Upper lobe of right lung (tissue), 1 donor: ENCODE measurements at regions not wholly inside any gene's neighbourhood (a gene's known extent, or its start where the extent isn't known, plus 50 kb on each side); places are given as distances from the start of the nearest gene placed in this dataset.

Experiments used
- ATAC-seq: fragments of 200-7000 bp; cut with Tn5 transposase; one replicate; pipeline ENCODE4 v1.9.1; 2020; ENCODE audit warnings: mild to moderate bottlenecking, moderate library complexity
- DNase-seq: peaks from one replicate; pipeline ENCODE4 v3.0.0-alpha.2; 2020
- H3K27ac ChIP-seq: fragments of 200-600 bp; one replicate; pipeline ENCODE4 v1.8.0; 2022
- H3K27me3 ChIP-seq: fragments of 200-600 bp; one replicate; pipeline ENCODE4 v1.8.0; 2022; ENCODE audit warnings: mild to moderate bottlenecking
- H3K36me3 ChIP-seq: fragments of 200-600 bp; one replicate; pipeline ENCODE4 v1.8.0; 2022
- H3K4me1 ChIP-seq: fragments of 200-600 bp; one replicate; pipeline ENCODE4 v1.8.0; 2022
- H3K4me3 ChIP-seq: fragments of 200-600 bp; one replicate; pipeline ENCODE4 v1.8.0; 2022; ENCODE audit warnings: mild to moderate bottlenecking
- H3K9me3 ChIP-seq: fragments of 200-600 bp; one replicate; pipeline ENCODE4 v1.8.0; 2022
- CTCF ChIP-seq: fragments of 200-600 bp; IDR thresholded peaks from one replicate; pipeline ENCODE4 v1.8.0; 2022; ENCODE audit warnings: antibody characterized with exemption
- intact Hi-C: fragments of 100-400 bp; cut with DNase I; formaldehyde crosslinking; loops from one replicate; pipeline ENCODE4 v1.11.0; 2022
- donor health status: DM: no; HTN: yes; CAD: no; lungs with severe emphysema.

GRCh38 chr14:105903971-105904370, 377.6 kb downstream of the TMEM121 start:
- Histone ChIP-seq H3K27ac (no peak overlapping the region), H3K4me3 (no peak overlapping the region), H3K9me3 (no peaks in the 10 kb centered on the region), H3K27me3 (no peaks in the 10 kb centered on the region), H3K36me3 (no peaks in the 10 kb centered on the region), H3K4me1 (no peaks in the 10 kb centered on the region)
- TF ChIP-seq CTCF, result no peak
- no peak for ATAC-seq
- intact Hi-C loops, result no loop called here
- DNase-seq, result no peak

GRCh38 chr14:105904379-105904778, 378.0 kb downstream of the TMEM121 start:
- no peaks in the 10 kb centered on the region for H3K9me3 ChIP-seq
- TF ChIP-seq CTCF, result no peak
- no peaks in the 10 kb centered on the region for H3K4me1 ChIP-seq
- H3K4me3 ChIP-seq, result no peak overlapping the region
- no peaks in the 10 kb centered on the region for H3K36me3 ChIP-seq
- no peak overlapping the region for H3K27ac ChIP-seq
- DNase-seq, result no peak
- intact Hi-C loops, result no loop called here
- no peaks in the 10 kb centered on the region for H3K27me3 ChIP-seq
- ATAC-seq, result no peak

GRCh38 chr14:105905456-105905855, 379.1 kb downstream of the TMEM121 start:
- ATAC-seq (no peak), DNase-seq (no peak)

GRCh38 chr14:105907276-105907675, 380.9 kb downstream of the TMEM121 start:
- H3K36me3 ChIP-seq, result no peaks in the 10 kb centered on the region
- no peaks in the 10 kb centered on the region for H3K4me1 ChIP-seq

More at GRCh38 chr14:105905456-105905855, 379.1 kb downstream of the TMEM121 start:
- Histone ChIP-seq H3K27me3 (no peaks in the 10 kb centered on the region), H3K36me3 (no peaks in the 10 kb centered on the region), H3K4me1 (no peaks in the 10 kb centered on the region), H3K9me3 (no peaks in the 10 kb centered on the region), H3K4me3 (no peak overlapping the region), H3K27ac (no peak overlapping the region)
- intact Hi-C loops, result no loop called here
- no peak for TF ChIP-seq CTCF

GRCh38 chr14:105908006-105908405, 381.6 kb downstream of the TMEM121 start:
- intact Hi-C loops, result no loop called here

More at GRCh38 chr14:105907276-105907675, 380.9 kb downstream of the TMEM121 start:
- Histone ChIP-seq H3K27ac (no peak overlapping the region), H3K4me3 (no peak overlapping the region), H3K9me3 (no peaks in the 10 kb centered on the region), H3K27me3 (no peaks in the 10 kb centered on the region)
- ATAC-seq, result no peak
- intact Hi-C loops, result no loop called here
- no peak for DNase-seq
- TF ChIP-seq CTCF, result no peak

More at GRCh38 chr14:105908006-105908405, 381.6 kb downstream of the TMEM121 start:
- DNase-seq (no peak), ATAC-seq (no peak)
- TF ChIP-seq CTCF, result no peak
- Histone ChIP-seq H3K9me3 (no peaks in the 10 kb centered on the region), H3K4me1 (no peaks in the 10 kb centered on the region), H3K36me3 (no peaks in the 10 kb centered on the region), H3K27ac (no peak overlapping the region), H3K4me3 (no peak overlapping the region), H3K27me3 (no peaks in the 10 kb centered on the region)
